ENCODE measurements at regions not wholly inside any gene's neighbourhood (a gene's known extent, or its start where the extent isn't known, plus 50 kb on each side); places are given as distances from the start of the nearest gene placed in this dataset.

GRCh38 chr7:19575909-19576557 lies 132.8 kb downstream of the POLR1F start:
- WGBS, 3 donors, result 50 to 76% (median 54%) methylated on average over 2 of the region's 2 CpGs
- Histone ChIP-seq H3K27me3 (ENCODE audit: control insufficient read depth in 3 of 3, insufficient read depth in 3 of 3, low read length in 3 of 3) (no peaks in the 10 kb centered on the region), H3K4me1 (ENCODE audit: control insufficient read depth in 3 of 3, insufficient read depth in 2 of 3, low read depth in 1 of 3, low read length in 2 of 3) (no peaks in the 10 kb centered on the region), H3K27ac (ENCODE audit: low read depth in 1 of 3, low read length in 2 of 3) (no peak overlapping the region), H3K36me3 (ENCODE audit: control insufficient read depth in 3 of 3, insufficient read depth in 2 of 3, low read depth in 1 of 3, low read length in 3 of 3) (no peaks in the 10 kb centered on the region), H3K4me3 (ENCODE audit: low read depth in 1 of 3, low read length in 3 of 3) (no peak overlapping the region), H3K9me3 (ENCODE audit: control insufficient read depth in 2 of 2, insufficient read depth in 1 of 2, low read depth in 1 of 2, low read length in 1 of 2) (no peaks in the 10 kb centered on the region)
- FAIRE-seq (no peak), DNase-seq (no peak)

- no peaks in the 10 kb centered on the region for H3K4me1 ChIP-seq (ENCODE audit: control insufficient read depth in 3 of 3, insufficient read depth in 2 of 3, low read depth in 1 of 3, low read length in 2 of 3)
- DNase-seq (no peak), FAIRE-seq (no peak)
- H3K36me3 ChIP-seq (ENCODE audit: control insufficient read depth in 3 of 3, insufficient read depth in 2 of 3, low read depth in 1 of 3, low read length in 3 of 3), result no peaks in the 10 kb centered on the region
- no peak overlapping the region for H3K27ac ChIP-seq (ENCODE audit: low read depth in 1 of 3, low read length in 2 of 3)
- WGBS, 3 donors, result 51 to 65% (median 62%) methylated on average over 5 of the region's 5 CpGs
- H3K9me3 ChIP-seq (ENCODE audit: control insufficient read depth in 2 of 2, insufficient read depth in 1 of 2, low read depth in 1 of 2, low read length in 1 of 2), result no peaks in the 10 kb centered on the region
- no peaks in the 10 kb centered on the region for H3K27me3 ChIP-seq (ENCODE audit: control insufficient read depth in 3 of 3, insufficient read depth in 3 of 3, low read length in 3 of 3)
- H3K4me3 ChIP-seq (ENCODE audit: low read depth in 1 of 3, low read length in 3 of 3), result no peak overlapping the region
These were observed 134.7 kb downstream of the POLR1F start for GRCh38 chr7:19574131-19574530.

GRCh38 chr7:19572566-19572965 lies 136.3 kb downstream of the POLR1F start:
- Histone ChIP-seq H3K27me3 (ENCODE audit: control insufficient read depth in 3 of 3, insufficient read depth in 3 of 3, low read length in 3 of 3) (no peaks in the 10 kb centered on the region), H3K4me1 (ENCODE audit: control insufficient read depth in 3 of 3, insufficient read depth in 2 of 3, low read depth in 1 of 3, low read length in 2 of 3) (no peaks in the 10 kb centered on the region), H3K27ac (ENCODE audit: low read depth in 1 of 3, low read length in 2 of 3) (no peak overlapping the region), H3K36me3 (ENCODE audit: control insufficient read depth in 3 of 3, insufficient read depth in 2 of 3, low read depth in 1 of 3, low read length in 3 of 3) (no peaks in the 10 kb centered on the region), H3K9me3 (ENCODE audit: control insufficient read depth in 2 of 2, insufficient read depth in 1 of 2, low read depth in 1 of 2, low read length in 1 of 2) (no peaks in the 10 kb centered on the region), H3K4me3 (ENCODE audit: low read depth in 1 of 3, low read length in 3 of 3) (no peak overlapping the region)
- FAIRE-seq (no peak), DNase-seq (no peak)
- WGBS, 3 donors, result 54 to 58% (median 54%) methylated on average over 4 of the region's 4 CpGs

DNA sequence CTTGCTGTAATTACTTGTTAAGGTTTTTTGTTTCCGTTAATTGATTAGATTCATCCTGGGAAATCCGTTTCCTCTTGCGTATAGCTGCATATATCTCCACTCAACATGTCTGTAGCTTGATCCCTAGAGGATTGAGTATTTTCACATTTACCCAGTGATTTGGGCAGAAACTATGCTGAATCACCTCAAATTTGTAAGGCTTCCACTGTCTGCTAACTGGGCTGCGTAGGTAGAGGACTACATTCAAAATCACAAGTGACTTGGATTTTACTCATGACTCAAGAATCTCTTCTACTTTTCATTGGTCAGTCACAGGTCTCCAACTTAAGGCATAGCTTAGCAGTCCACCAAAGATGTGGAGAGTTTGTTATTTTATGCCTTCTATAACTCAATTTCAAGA lies 141.8 kb downstream of the POLR1F start:
- WGBS, 3 donors, result 92 to 94% (median 94%) methylated on average over 4 of the region's 4 CpGs
- H3K9me3 ChIP-seq (ENCODE audit: control insufficient read depth in 2 of 2, insufficient read depth in 1 of 2, low read depth in 1 of 2, low read length in 1 of 2), result no peaks in the 10 kb centered on the region
- no peak for FAIRE-seq

GRCh38 chr7:19565602-19566001 lies 143.2 kb downstream of the POLR1F start:
- Histone ChIP-seq H3K4me3 (ENCODE audit: low read depth in 1 of 3, low read length in 3 of 3) (no peak overlapping the region), H3K27me3 (ENCODE audit: control insufficient read depth in 3 of 3, insufficient read depth in 3 of 3, low read length in 3 of 3) (no peaks in the 10 kb centered on the region), H3K27ac (ENCODE audit: low read depth in 1 of 3, low read length in 2 of 3) (no peak overlapping the region), H3K4me1 (ENCODE audit: control insufficient read depth in 3 of 3, insufficient read depth in 2 of 3, low read depth in 1 of 3, low read length in 2 of 3) (no peaks in the 10 kb centered on the region), H3K9me3 (ENCODE audit: control insufficient read depth in 2 of 2, insufficient read depth in 1 of 2, low read depth in 1 of 2, low read length in 1 of 2) (no peaks in the 10 kb centered on the region), H3K36me3 (ENCODE audit: control insufficient read depth in 3 of 3, insufficient read depth in 2 of 3, low read depth in 1 of 3, low read length in 3 of 3) (no peaks in the 10 kb centered on the region)
- FAIRE-seq, result no peak
- no peak for DNase-seq

More for the DNA sequence above, 141.8 kb downstream of the POLR1F start:
- Histone ChIP-seq H3K4me3 (ENCODE audit: low read depth in 1 of 3, low read length in 3 of 3) (no peak overlapping the region), H3K4me1 (ENCODE audit: control insufficient read depth in 3 of 3, insufficient read depth in 2 of 3, low read depth in 1 of 3, low read length in 2 of 3) (no peaks in the 10 kb centered on the region), H3K27ac (ENCODE audit: low read depth in 1 of 3, low read length in 2 of 3) (no peak overlapping the region), H3K27me3 (ENCODE audit: control insufficient read depth in 3 of 3, insufficient read depth in 3 of 3, low read length in 3 of 3) (no peaks in the 10 kb centered on the region), H3K36me3 (ENCODE audit: control insufficient read depth in 3 of 3, insufficient read depth in 2 of 3, low read depth in 1 of 3, low read length in 3 of 3) (no peaks in the 10 kb centered on the region)
- no peak for DNase-seq

GRCh38 chr7:19561121-19561805 lies 147.6 kb downstream of the POLR1F start:
- no peaks in the 10 kb centered on the region for H3K4me1 ChIP-seq (ENCODE audit: control insufficient read depth in 3 of 3, insufficient read depth in 2 of 3, low read depth in 1 of 3, low read length in 2 of 3)
- H3K27ac ChIP-seq (ENCODE audit: low read depth in 1 of 3, low read length in 2 of 3), result no peak overlapping the region
- H3K36me3 ChIP-seq (ENCODE audit: control insufficient read depth in 3 of 3, insufficient read depth in 2 of 3, low read depth in 1 of 3, low read length in 3 of 3), result no peaks in the 10 kb centered on the region
- WGBS, 3 donors, result 56 to 69% (median 59%) methylated on average over 3 of the region's 3 CpGs
- no peaks in the 10 kb centered on the region for H3K27me3 ChIP-seq (ENCODE audit: control insufficient read depth in 3 of 3, insufficient read depth in 3 of 3, low read length in 3 of 3)
- DNase-seq (no peak), FAIRE-seq (no peak)
- no peaks in the 10 kb centered on the region for H3K9me3 ChIP-seq (ENCODE audit: control insufficient read depth in 2 of 2, insufficient read depth in 1 of 2, low read depth in 1 of 2, low read length in 1 of 2)
- H3K4me3 ChIP-seq (ENCODE audit: low read depth in 1 of 3, low read length in 3 of 3), result no peak overlapping the region

DNA sequence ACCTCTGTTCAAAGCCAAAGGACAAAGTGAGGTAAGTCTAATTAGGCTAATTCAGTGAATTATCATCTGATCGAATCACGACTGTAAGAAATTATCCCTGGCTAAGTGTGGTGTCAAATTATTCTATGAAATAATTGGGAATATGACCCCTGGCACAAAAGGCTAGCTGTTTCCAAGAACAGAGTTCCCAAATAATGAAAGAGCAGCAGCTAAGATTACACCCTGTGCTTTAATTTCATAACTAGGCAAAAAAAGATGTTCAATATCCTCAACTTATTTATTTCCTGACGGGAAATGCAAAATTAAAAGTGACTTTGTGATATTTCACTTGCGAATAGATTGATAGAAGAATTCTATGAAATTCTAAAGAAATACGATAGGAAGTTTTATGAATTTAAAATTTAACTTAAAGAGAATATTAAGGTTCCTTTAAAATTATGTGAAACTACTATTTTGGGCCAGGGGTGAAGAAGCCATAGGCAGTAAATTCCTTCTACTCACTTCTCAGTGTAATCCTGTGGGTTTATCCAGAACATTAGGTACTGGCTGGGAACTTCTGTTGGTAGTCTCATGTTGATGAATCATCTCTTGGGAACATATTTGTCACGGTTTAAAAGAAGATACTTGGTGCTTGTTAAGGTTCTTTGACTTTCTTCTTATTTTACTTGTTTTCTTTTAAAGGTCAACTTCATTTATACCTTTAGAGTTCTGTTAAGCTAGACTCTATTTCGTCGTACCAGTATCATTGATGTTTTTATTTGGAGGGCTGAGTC lies 148.5 kb downstream of the POLR1F start:
- H3K27me3 ChIP-seq (ENCODE audit: control insufficient read depth in 3 of 3, insufficient read depth in 3 of 3, low read length in 3 of 3), result no peaks in the 10 kb centered on the region
- H3K4me3 ChIP-seq (ENCODE audit: low read depth in 1 of 3, low read length in 3 of 3), result no peak overlapping the region
- 66 to 73% (median 70%) methylated on average over 8 of the region's 8 CpGs for whole genome bisulfite sequencing, 3 donors
- H3K36me3 ChIP-seq (ENCODE audit: control insufficient read depth in 3 of 3, insufficient read depth in 2 of 3, low read depth in 1 of 3, low read length in 3 of 3), result no peaks in the 10 kb centered on the region
- H3K9me3 ChIP-seq (ENCODE audit: control insufficient read depth in 2 of 2, insufficient read depth in 1 of 2, low read depth in 1 of 2, low read length in 1 of 2), result no peaks in the 10 kb centered on the region
- no peak for DNase-seq
- no peak overlapping the region for H3K27ac ChIP-seq (ENCODE audit: low read depth in 1 of 3, low read length in 2 of 3)
- no peak for FAIRE-seq
- H3K4me1 ChIP-seq (ENCODE audit: control insufficient read depth in 3 of 3, insufficient read depth in 2 of 3, low read depth in 1 of 3, low read length in 2 of 3), result no peaks in the 10 kb centered on the region

GRCh38 chr7:19558527-19558926 lies 150.3 kb downstream of the POLR1F start:
- H3K4me1 ChIP-seq (ENCODE audit: control insufficient read depth in 3 of 3, insufficient read depth in 2 of 3, low read depth in 1 of 3, low read length in 2 of 3), result no peaks in the 10 kb centered on the region
- H3K9me3 ChIP-seq (ENCODE audit: control insufficient read depth in 2 of 2, insufficient read depth in 1 of 2, low read depth in 1 of 2, low read length in 1 of 2), result no peaks in the 10 kb centered on the region
- H3K36me3 ChIP-seq (ENCODE audit: control insufficient read depth in 3 of 3, insufficient read depth in 2 of 3, low read depth in 1 of 3, low read length in 3 of 3), result no peaks in the 10 kb centered on the region
- H3K4me3 ChIP-seq (ENCODE audit: low read depth in 1 of 3, low read length in 3 of 3), result no peak overlapping the region
- no peaks in the 10 kb centered on the region for H3K27me3 ChIP-seq (ENCODE audit: control insufficient read depth in 3 of 3, insufficient read depth in 3 of 3, low read length in 3 of 3)
- WGBS, 3 donors, result 92 to 94% (median 93%) methylated on average over 1 of the region's 1 CpG
- no peak for DNase-seq
- no peak overlapping the region for H3K27ac ChIP-seq (ENCODE audit: low read depth in 1 of 3, low read length in 2 of 3)
- no peak for FAIRE-seq
